C4-2B (cell line): ENCODE measurements at regions not wholly inside any gene's neighbourhood (a gene's known extent, or its start where the extent isn't known, plus 50 kb on each side); places are given as distances from the start of the nearest gene placed in this dataset.

Source experiments
- H3K27ac ChIP-seq: fragments of 450-650 bp; 2 replicates; pipeline ENCODE4 v1.5.1; 2017
- CTCF ChIP-seq: fragments of 450-650 bp; conservative IDR thresholded peaks from 2 replicates; pipeline ENCODE4 v1.5.1; 2017; ENCODE audit warnings: mild to moderate bottlenecking
- ZFX ChIP-seq: fragments of 450-650 bp; IDR thresholded peaks from 2 replicates; pipeline ENCODE4 v1.6.1; 2017

- no peak overlapping the region for H3K27ac ChIP-seq
- TF ChIP-seq ZFX = no peak
- no peak for TF ChIP-seq CTCF
Measured at GRCh38 chr4:127352220-127353113, 280.3 kb upstream of the INTU start.

DNA sequence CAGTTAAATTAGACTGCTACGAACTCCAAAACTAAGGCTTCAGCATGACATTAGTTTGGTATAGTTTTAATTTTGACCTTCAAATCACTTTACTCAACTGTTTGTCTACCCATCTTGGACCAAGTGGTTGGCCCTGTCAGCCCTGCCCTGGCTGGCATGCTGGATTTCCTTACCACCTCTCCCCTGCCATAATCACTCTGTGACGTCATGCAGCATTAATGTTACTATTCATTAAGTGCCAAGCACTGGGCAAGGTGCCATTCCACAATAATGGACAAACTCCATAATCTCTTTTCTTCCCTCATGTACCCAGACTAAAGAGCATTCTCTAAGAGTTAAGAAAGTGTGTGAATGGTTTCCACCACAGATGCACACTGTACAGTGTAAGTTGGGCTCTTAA, 277.0 kb upstream of the INTU start:
- no peak for TF ChIP-seq CTCF
- no peak for TF ChIP-seq ZFX
- no peak overlapping the region for H3K27ac ChIP-seq

DNA sequence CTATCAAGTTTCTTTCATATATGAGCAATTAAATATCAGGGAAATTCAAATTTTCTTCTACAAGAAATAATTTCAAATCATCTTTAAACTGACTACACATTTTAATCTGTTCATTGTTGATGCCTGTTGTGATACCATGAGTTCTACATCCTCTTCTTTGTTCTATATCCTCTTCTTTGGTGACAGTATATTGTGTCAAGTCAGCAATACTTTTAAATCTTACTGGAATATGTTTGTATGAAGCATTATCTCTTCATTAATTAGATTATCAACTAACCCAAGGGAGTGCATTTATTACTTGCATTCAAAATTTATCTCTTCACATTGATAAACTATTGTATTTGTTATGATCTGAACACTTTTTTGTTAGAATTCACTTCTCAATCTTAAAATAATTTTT, 275.0 kb upstream of the INTU start:
- no peak overlapping the region for H3K27ac ChIP-seq
- TF ChIP-seq CTCF (no peak), ZFX (no peak)

DNA sequence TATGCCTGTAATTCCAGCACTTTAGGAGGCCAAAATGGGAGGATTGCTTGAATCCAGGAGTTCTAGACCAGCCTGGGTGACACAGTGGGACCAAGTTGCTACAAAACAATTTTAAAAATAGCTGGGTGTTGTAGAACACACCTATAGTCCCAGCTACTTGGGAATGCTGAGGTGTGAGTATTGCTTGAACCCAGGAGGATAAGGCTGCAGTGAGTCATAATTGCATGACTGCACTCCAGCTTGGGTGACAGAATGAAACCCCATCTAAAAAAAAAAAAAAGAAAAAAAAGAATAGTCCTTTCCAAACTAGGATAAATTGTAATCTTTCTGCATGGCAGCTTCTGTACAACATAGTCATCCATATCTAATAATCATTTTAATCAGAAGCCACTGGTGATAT, 270.1 kb upstream of the INTU start:
- TF ChIP-seq ZFX = no peak
- no peak for TF ChIP-seq CTCF
- H3K27ac ChIP-seq = no peak overlapping the region

DNA sequence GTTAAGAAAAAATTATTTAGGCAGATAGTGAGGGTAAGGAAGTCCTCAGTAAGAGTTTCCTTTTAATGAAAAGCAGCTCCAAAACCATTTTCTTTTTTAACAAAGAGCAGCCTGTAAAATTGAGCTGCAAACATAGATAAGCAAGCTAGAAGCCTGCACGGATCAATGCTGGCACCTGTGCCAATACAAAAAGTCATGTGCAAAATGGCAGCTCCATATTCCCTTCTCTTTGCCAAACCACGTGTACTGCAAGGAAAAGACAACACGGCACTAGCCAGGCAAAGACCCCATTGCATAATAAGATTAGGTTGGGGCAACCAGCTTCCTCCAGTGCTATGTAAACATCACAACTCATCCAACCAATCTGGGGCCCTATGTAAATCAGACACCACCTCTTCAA, 268.4 kb upstream of the INTU start:
- H3K27ac ChIP-seq = no peak overlapping the region
- TF ChIP-seq ZFX (no peak), CTCF (no peak)

GRCh38 chr4:127364911-127365310, 267.8 kb upstream of the INTU start:
- TF ChIP-seq ZFX = no peak
- no peak for TF ChIP-seq CTCF
- H3K27ac ChIP-seq = no peak overlapping the region

DNA sequence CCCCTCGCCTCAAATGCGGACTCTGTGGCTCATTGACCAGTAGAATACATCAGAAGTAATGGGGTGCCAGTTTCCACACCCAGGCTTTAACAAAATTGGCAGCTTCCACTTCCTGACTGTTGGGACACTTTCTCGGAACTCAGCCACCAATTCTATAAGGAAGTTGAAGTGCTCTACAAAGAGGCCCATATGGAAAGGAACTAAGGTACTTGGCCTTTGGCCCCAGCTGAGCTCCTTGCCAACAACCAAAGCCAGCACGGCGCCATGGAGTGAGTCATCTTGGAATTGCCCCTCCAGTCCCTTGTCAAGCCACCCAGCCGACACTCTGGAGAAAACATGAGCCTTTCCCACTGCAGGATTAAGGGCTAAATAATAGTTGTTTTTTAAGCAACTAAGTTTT, 262.2 kb upstream of the INTU start:
- no peak for TF ChIP-seq CTCF
- no peak for TF ChIP-seq ZFX

More for the DNA sequence above, 262.2 kb upstream of the INTU start:
- no peak overlapping the region for H3K27ac ChIP-seq
